Keratinocyte (primary cell): ENCODE measurements at regions not wholly inside any gene's neighbourhood (a gene's known extent, or its start where the extent isn't known, plus 50 kb on each side); places are given as distances from the start of the nearest gene placed in this dataset.

Source experiments
- DNase-seq: peaks from one replicate; pipeline ENCODE4 v3.0.0-alpha.2; 2011; ENCODE audit warnings: low read depth, missing footprints, low spot score
- FAIRE-seq: peaks from 2 replicates; lab custom pipeline; 2011; peaks lifted over from hg19 to GRCh38; lab: Jason Lieb, UNC
- H2AFZ ChIP-seq: 2 replicates; pipeline ENCODE4 v1.6.0; 2012; ENCODE audit warnings: low read length, control low read depth, inconsistent platforms; ENCODE audit not compliant: control insufficient read depth
- H3K27ac ChIP-seq: 2 replicates; pipeline ENCODE4 v1.5.1; 2011; ENCODE audit warnings: low read length; ENCODE audit not compliant: control insufficient read depth, insufficient read depth
- H3K27me3 ChIP-seq: 3 replicates; pipeline ENCODE4 v1.6.0; 2011; ENCODE audit warnings: low read length; ENCODE audit not compliant: control insufficient read depth, insufficient read depth; ENCODE audit errors: extremely low read depth
- H3K36me3 ChIP-seq, 2 experiments: 2 replicates in 1 of 2; 3 replicates in 1 of 2; pipeline ENCODE4 v1.5.1; 2011; ENCODE audit warnings: low read length in 2 of 2, mild to moderate bottlenecking in 1 of 2; ENCODE audit not compliant: control insufficient read depth in 2 of 2, insufficient read depth in 2 of 2; ENCODE audit errors: extremely low read depth in 1 of 2
- H3K4me1 ChIP-seq: 3 replicates; pipeline ENCODE4 v1.5.1; 2011; ENCODE audit warnings: low read length; ENCODE audit not compliant: control insufficient read depth, insufficient read depth; ENCODE audit errors: extremely low read depth
- H3K4me2 ChIP-seq: 3 replicates; pipeline ENCODE4 v1.6.0; 2011; ENCODE audit warnings: low read depth, low read length; ENCODE audit not compliant: control insufficient read depth, insufficient read depth; ENCODE audit errors: extremely low read depth
- H3K4me3 ChIP-seq, 3 experiments: fragments of 200-600 bp in 1 of 3; sonication (generic) in 1 of 3; 2 replicates in 2 of 3; 3 replicates in 1 of 3; pipeline ENCODE4 v1.5.1; 2011 to 2016; ENCODE audit warnings: low read length in 3 of 3, mild to moderate bottlenecking in 3 of 3, control low read depth in 2 of 3, inconsistent platforms in 1 of 3, low read depth in 1 of 3, mixed read lengths in 1 of 3, mixed run types in 1 of 3, moderate library complexity in 1 of 3; ENCODE audit not compliant: control insufficient read depth in 2 of 3, insufficient read depth in 2 of 3; ENCODE audit errors: extremely low read depth in 1 of 3
- H3K79me2 ChIP-seq: 2 replicates; pipeline ENCODE4 v1.6.0; 2012; ENCODE audit warnings: low read length; ENCODE audit not compliant: control insufficient read depth, insufficient read depth
- H3K9ac ChIP-seq: 3 replicates; pipeline ENCODE4 v1.6.0; 2011; ENCODE audit warnings: low read length; ENCODE audit not compliant: control insufficient read depth, insufficient read depth; ENCODE audit errors: extremely low read depth
- H3K9me1 ChIP-seq: 3 replicates; pipeline ENCODE4 v1.6.0; 2011; ENCODE audit warnings: low read length; ENCODE audit not compliant: control insufficient read depth, insufficient read depth; ENCODE audit errors: extremely low read depth
- H3K9me3 ChIP-seq: 2 replicates; pipeline ENCODE4 v1.5.1; 2012; ENCODE audit warnings: low read depth, low read length; ENCODE audit not compliant: control insufficient read depth
- H4K20me1 ChIP-seq: 3 replicates; pipeline ENCODE4 v1.6.0; 2011; ENCODE audit warnings: low read length; ENCODE audit not compliant: control insufficient read depth, insufficient read depth; ENCODE audit errors: extremely low read depth
- EZH2 ChIP-seq: IDR thresholded peaks from one replicate; pipeline ENCODE4 v1.6.1; 2012; ENCODE audit warnings: inconsistent platforms, mild to moderate bottlenecking, low read length, moderate library complexity
- dilution Hi-C: fragments of 300-500 bp; cut with MboI; formaldehyde crosslinking; loops from one replicate; pipeline ENCODE4 v1.7.0; 2020; ENCODE audit warnings: low sequenced_read_pairs; ENCODE audit not compliant: extremely low pct_ligation_motif_present
- TF ChIP-seq, protein P1 (sequence below), 3 experiments: IDR thresholded peaks in 1 of 3; conservative IDR thresholded peaks in 1 of 3; optimal IDR thresholded peaks in 1 of 3; 2 replicates in 2 of 3; 3 replicates in 1 of 3; pipeline versions ENCODE3 to v1.5.1; 2011; ENCODE audit warnings: low read length in 3 of 3, mild to moderate bottlenecking in 3 of 3, moderate library complexity in 2 of 3, control low read depth in 1 of 3, inconsistent platforms in 1 of 3; ENCODE audit not compliant: insufficient read depth in 2 of 3; ENCODE audit errors: extremely low read depth in 1 of 3

DNA sequence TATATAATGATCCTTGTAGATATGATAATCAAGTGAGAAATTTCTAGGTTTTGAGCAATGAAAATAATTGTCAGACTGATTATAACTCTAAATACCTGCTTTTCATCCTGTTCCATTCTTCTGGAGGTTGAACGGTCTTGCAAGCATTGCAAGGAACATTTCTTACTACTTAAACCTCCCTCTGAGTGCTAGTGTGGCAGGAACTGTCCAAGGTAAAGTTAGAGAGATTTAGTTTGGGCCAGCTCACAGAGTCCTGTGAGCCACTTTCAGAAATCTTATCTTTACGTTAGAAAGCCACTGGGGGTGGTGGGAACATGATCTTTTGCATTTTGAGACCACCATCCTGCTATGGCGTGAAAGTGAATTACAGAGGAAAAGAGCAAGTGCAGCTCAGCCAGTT is 121.1 kb upstream of the NPHP3 start:
- no peaks in the 10 kb centered on the region for H3K27me3 ChIP-seq
- FAIRE-seq (no peak), DNase-seq (no peak)
- H3K27ac ChIP-seq = no peak overlapping the region
- no peak overlapping the region for H3K9ac ChIP-seq
- H3K36me3 ChIP-seq = no peaks in the 10 kb centered on the region
- no peaks in the 10 kb centered on the region for H3K9me1 ChIP-seq
- H3K79me2 ChIP-seq = no peaks in the 10 kb centered on the region
- no peak overlapping the region for H3K4me2 ChIP-seq
- dilution Hi-C loops = no loop called here
- H2AFZ ChIP-seq = no peak overlapping the region
- H4K20me1 ChIP-seq = no peaks in the 10 kb centered on the region
- no peak overlapping the region for H3K4me3 ChIP-seq
- no peaks in the 10 kb centered on the region for H3K9me3 ChIP-seq
- no peaks in the 10 kb centered on the region for H3K4me1 ChIP-seq
- TF ChIP-seq, protein P1, sequence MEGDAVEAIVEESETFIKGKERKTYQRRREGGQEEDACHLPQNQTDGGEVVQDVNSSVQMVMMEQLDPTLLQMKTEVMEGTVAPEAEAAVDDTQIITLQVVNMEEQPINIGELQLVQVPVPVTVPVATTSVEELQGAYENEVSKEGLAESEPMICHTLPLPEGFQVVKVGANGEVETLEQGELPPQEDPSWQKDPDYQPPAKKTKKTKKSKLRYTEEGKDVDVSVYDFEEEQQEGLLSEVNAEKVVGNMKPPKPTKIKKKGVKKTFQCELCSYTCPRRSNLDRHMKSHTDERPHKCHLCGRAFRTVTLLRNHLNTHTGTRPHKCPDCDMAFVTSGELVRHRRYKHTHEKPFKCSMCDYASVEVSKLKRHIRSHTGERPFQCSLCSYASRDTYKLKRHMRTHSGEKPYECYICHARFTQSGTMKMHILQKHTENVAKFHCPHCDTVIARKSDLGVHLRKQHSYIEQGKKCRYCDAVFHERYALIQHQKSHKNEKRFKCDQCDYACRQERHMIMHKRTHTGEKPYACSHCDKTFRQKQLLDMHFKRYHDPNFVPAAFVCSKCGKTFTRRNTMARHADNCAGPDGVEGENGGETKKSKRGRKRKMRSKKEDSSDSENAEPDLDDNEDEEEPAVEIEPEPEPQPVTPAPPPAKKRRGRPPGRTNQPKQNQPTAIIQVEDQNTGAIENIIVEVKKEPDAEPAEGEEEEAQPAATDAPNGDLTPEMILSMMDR (optimal IDR thresholded peaks at IDR 0.05 in 1 of 3, IDR thresholded peaks at IDR 0.05 in 1 of 3, conservative IDR thresholded peaks at IDR 0.05 in 1 of 3; ENCODE audit: extremely low read depth in 1 of 3, insufficient read depth in 2 of 3, low read length in 3 of 3) = no peak
- TF ChIP-seq EZH2 = no peak

DNA sequence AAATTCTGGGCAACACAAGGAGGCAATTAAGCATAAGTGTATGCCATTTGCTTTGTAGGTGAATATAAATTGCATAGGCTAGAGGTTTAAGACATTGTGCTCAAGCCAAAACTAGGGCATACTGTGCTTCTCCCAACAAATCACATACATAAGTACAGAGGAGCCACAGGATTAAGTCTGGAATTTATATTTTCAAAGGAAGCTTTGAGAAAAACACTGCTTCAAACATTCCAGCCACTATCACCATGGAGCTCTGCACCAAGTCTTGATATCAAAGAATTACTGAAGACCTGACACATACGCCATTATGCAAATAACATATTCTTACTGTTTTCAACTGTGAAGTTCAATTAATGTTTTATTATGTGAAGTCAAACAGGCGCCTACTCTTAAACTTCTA is 119.4 kb upstream of the NPHP3 start:
- H3K27me3 ChIP-seq = no peaks in the 10 kb centered on the region
- no peak overlapping the region for H3K4me3 ChIP-seq
- H3K9me1 ChIP-seq = no peaks in the 10 kb centered on the region
- no peak for FAIRE-seq
- DNase-seq = no peak
- H3K9me3 ChIP-seq = no peaks in the 10 kb centered on the region
- dilution Hi-C loops = no loop called here
- TF ChIP-seq, protein P1 (optimal IDR thresholded peaks at IDR 0.05 in 1 of 3, IDR thresholded peaks at IDR 0.05 in 1 of 3, conservative IDR thresholded peaks at IDR 0.05 in 1 of 3; ENCODE audit: extremely low read depth in 1 of 3, insufficient read depth in 2 of 3, low read length in 3 of 3) = no peak
- TF ChIP-seq EZH2 = no peak
- no peaks in the 10 kb centered on the region for H3K36me3 ChIP-seq
- no peak overlapping the region for H2AFZ ChIP-seq
- no peak overlapping the region for H3K4me2 ChIP-seq
- H3K27ac ChIP-seq = no peak overlapping the region
- H4K20me1 ChIP-seq = no peaks in the 10 kb centered on the region
- H3K4me1 ChIP-seq = no peaks in the 10 kb centered on the region
- H3K79me2 ChIP-seq = no peaks in the 10 kb centered on the region
- no peak overlapping the region for H3K9ac ChIP-seq
